ENCODE measurements at regions not wholly inside any gene's neighbourhood (a gene's known extent, or its start where the extent isn't known, plus 50 kb on each side); places are given as distances from the start of the nearest gene placed in this dataset.
A peak's percentile ranks its signal among the peaks of the same experiment; 100 is the strongest.
"Not testable (repeated sequence)": the region's sequence is repeated elsewhere in the genome, so short reads cannot be mapped to it uniquely, and the experiment has no call there.

- H3K4me3 ChIP-seq (ENCODE audit: low read length); H3K36me3 ChIP-seq (ENCODE audit: control insufficient read depth, insufficient read depth, low read length); H3K27ac ChIP-seq (ENCODE audit: low read length); H3K27me3 ChIP-seq (ENCODE audit: control insufficient read depth, insufficient read depth, low read length); H3K9me3 ChIP-seq (ENCODE audit: control insufficient read depth, low read depth, low read length); DNase-seq; H3K4me1 ChIP-seq (ENCODE audit: control insufficient read depth, insufficient read depth, low read length): not testable (repeated sequence)
- no CpG with 5 or more reads among the region's 32 CpGs for WGBS (ENCODE audit: insufficient coverage, low lambda C conversion rate)
These were observed 132.6 kb downstream of the FAM72C start for GRCh38 chr1:143839182-143839581.

DNA sequence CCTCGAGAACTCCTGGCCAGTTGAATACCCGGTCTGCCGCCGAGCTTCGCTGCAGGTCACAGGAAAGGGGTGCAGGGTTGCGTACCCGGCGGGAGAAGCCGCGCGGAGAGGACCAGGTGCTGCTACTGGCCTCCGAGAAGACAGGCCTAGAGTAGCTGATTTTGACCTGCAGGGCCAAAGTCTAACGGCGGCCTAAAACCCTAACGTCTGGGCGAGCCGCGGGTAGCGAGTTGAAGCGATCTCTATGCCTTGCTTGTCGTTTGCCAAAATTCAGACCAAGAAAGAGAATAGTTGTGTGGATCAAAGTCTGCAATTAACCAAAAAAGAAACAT, 133.2 kb downstream of the FAM72C start:
- not testable (repeated sequence) for H3K4me3 ChIP-seq (ENCODE audit: low read length); H3K9me3 ChIP-seq (ENCODE audit: control insufficient read depth, low read depth, low read length); DNase-seq; H3K4me1 ChIP-seq (ENCODE audit: control insufficient read depth, insufficient read depth, low read length); H3K36me3 ChIP-seq (ENCODE audit: control insufficient read depth, insufficient read depth, low read length); H3K27me3 ChIP-seq (ENCODE audit: control insufficient read depth, insufficient read depth, low read length); H3K27ac ChIP-seq (ENCODE audit: low read length)
- WGBS (ENCODE audit: insufficient coverage, low lambda C conversion rate), result no CpG with 5 or more reads among the region's 21 CpGs

GRCh38 chr1:143837924-143838597, 133.7 kb downstream of the FAM72C start:
- WGBS (ENCODE audit: insufficient coverage, low lambda C conversion rate), result 80% methylated on average over 1 of the region's 25 CpGs
- not testable (repeated sequence) for H3K4me1 ChIP-seq (ENCODE audit: control insufficient read depth, insufficient read depth, low read length); H3K27ac ChIP-seq (ENCODE audit: low read length); DNase-seq; H3K9me3 ChIP-seq (ENCODE audit: control insufficient read depth, low read depth, low read length); H3K27me3 ChIP-seq (ENCODE audit: control insufficient read depth, insufficient read depth, low read length); H3K4me3 ChIP-seq (ENCODE audit: low read length); H3K36me3 ChIP-seq (ENCODE audit: control insufficient read depth, insufficient read depth, low read length)

- not testable (repeated sequence) for H3K4me3 ChIP-seq (ENCODE audit: low read length); DNase-seq; H3K4me1 ChIP-seq (ENCODE audit: control insufficient read depth, insufficient read depth, low read length); H3K36me3 ChIP-seq (ENCODE audit: control insufficient read depth, insufficient read depth, low read length); H3K9me3 ChIP-seq (ENCODE audit: control insufficient read depth, low read depth, low read length); H3K27me3 ChIP-seq (ENCODE audit: control insufficient read depth, insufficient read depth, low read length); H3K27ac ChIP-seq (ENCODE audit: low read length)
- WGBS (ENCODE audit: insufficient coverage, low lambda C conversion rate), result no CpG with 5 or more reads among the region's 4 CpGs
These were observed 138.4 kb downstream of the FAM72C start for GRCh38 chr1:143833376-143833775.

- not testable (repeated sequence) for H3K9me3 ChIP-seq (ENCODE audit: control insufficient read depth, low read depth, low read length); H3K27ac ChIP-seq (ENCODE audit: low read length); H3K4me1 ChIP-seq (ENCODE audit: control insufficient read depth, insufficient read depth, low read length); H3K36me3 ChIP-seq (ENCODE audit: control insufficient read depth, insufficient read depth, low read length); H3K27me3 ChIP-seq (ENCODE audit: control insufficient read depth, insufficient read depth, low read length); H3K4me3 ChIP-seq (ENCODE audit: low read length); DNase-seq
- no CpG with 5 or more reads among the region's 5 CpGs for WGBS (ENCODE audit: insufficient coverage, low lambda C conversion rate)
These were observed 139.4 kb downstream of the FAM72C start for GRCh38 chr1:143832379-143832716.

GRCh38 chr1:143831479-143832378, 140.1 kb downstream of the FAM72C start:
- not testable (repeated sequence) for H3K4me1 ChIP-seq (ENCODE audit: control insufficient read depth, insufficient read depth, low read length); H3K27ac ChIP-seq (ENCODE audit: low read length); H3K4me3 ChIP-seq (ENCODE audit: low read length); H3K36me3 ChIP-seq (ENCODE audit: control insufficient read depth, insufficient read depth, low read length); H3K27me3 ChIP-seq (ENCODE audit: control insufficient read depth, insufficient read depth, low read length); H3K9me3 ChIP-seq (ENCODE audit: control insufficient read depth, low read depth, low read length)
- no CpG with 5 or more reads among the region's 34 CpGs for WGBS (ENCODE audit: insufficient coverage, low lambda C conversion rate)
- peak in 1 of 2 donors; percentile 0 for DNase-seq

DNA sequence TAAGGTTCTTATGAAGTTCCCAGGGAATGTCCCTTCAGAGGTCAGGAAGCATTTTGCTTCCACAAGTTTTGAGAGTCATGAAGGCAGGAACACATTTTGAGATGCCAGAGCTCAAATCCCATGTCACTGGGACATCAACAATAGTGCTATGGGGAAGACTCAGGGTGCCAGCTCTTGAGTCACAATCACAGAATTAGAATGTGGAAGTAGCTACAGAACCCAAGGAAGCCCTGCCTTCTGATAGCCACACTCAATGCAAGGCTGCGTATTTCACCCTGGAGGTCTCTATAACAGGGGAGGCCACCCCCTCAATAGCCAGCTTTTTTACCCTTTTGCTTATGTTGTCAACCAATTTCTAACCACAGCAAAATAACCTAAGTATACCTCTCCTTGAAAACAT, 145.6 kb downstream of the FAM72C start:
- not testable (repeated sequence) for H3K27me3 ChIP-seq (ENCODE audit: control insufficient read depth, insufficient read depth, low read length); H3K27ac ChIP-seq (ENCODE audit: low read length)
- WGBS (ENCODE audit: insufficient coverage, low lambda C conversion rate), result no CpG with 5 or more reads among the region's 1 CpG

GRCh38 chr1:143824266-143824665, 147.5 kb downstream of the FAM72C start:
- not testable (repeated sequence) for H3K27ac ChIP-seq (ENCODE audit: low read length); H3K9me3 ChIP-seq (ENCODE audit: control insufficient read depth, low read depth, low read length); H3K27me3 ChIP-seq (ENCODE audit: control insufficient read depth, insufficient read depth, low read length); H3K4me1 ChIP-seq (ENCODE audit: control insufficient read depth, insufficient read depth, low read length); H3K4me3 ChIP-seq (ENCODE audit: low read length); H3K36me3 ChIP-seq (ENCODE audit: control insufficient read depth, insufficient read depth, low read length); DNase-seq
- WGBS (ENCODE audit: insufficient coverage, low lambda C conversion rate), result no CpG with 5 or more reads among the region's 3 CpGs

More for the DNA sequence above, 145.6 kb downstream of the FAM72C start:
- DNase-seq; H3K9me3 ChIP-seq (ENCODE audit: control insufficient read depth, low read depth, low read length); H3K4me1 ChIP-seq (ENCODE audit: control insufficient read depth, insufficient read depth, low read length); H3K36me3 ChIP-seq (ENCODE audit: control insufficient read depth, insufficient read depth, low read length); H3K4me3 ChIP-seq (ENCODE audit: low read length): not testable (repeated sequence)

DNA sequence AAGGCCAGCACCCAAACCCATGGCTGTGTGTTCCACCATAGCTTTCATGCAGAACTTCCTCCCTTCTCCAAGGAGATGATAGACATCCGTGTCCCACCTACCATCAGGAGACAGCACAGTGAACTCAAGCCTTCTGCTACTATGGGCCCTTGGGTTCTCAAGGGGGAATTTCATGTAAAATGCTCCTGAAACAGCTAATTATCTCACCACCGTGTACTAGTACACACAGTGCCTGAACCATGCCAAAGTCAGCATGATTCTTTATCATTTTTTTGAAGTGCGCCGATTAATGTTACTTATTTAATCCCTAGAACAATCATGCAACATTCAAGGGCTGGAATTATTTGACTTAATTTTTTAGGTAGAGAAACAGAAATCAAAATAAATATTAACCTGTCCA, 151.7 kb downstream of the FAM72C start:
- H3K36me3 ChIP-seq (ENCODE audit: control insufficient read depth, insufficient read depth, low read length); H3K27ac ChIP-seq (ENCODE audit: low read length); H3K4me1 ChIP-seq (ENCODE audit: control insufficient read depth, insufficient read depth, low read length); H3K9me3 ChIP-seq (ENCODE audit: control insufficient read depth, low read depth, low read length); H3K4me3 ChIP-seq (ENCODE audit: low read length); DNase-seq; H3K27me3 ChIP-seq (ENCODE audit: control insufficient read depth, insufficient read depth, low read length): not testable (repeated sequence)
- no CpG with 5 or more reads among the region's 4 CpGs for WGBS (ENCODE audit: insufficient coverage, low lambda C conversion rate)

GRCh38 chr1:143816369-143816768, 155.4 kb downstream of the FAM72C start:
- not testable (repeated sequence) for H3K27ac ChIP-seq (ENCODE audit: low read length); H3K9me3 ChIP-seq (ENCODE audit: control insufficient read depth, low read depth, low read length); H3K4me3 ChIP-seq (ENCODE audit: low read length); H3K27me3 ChIP-seq (ENCODE audit: control insufficient read depth, insufficient read depth, low read length); H3K36me3 ChIP-seq (ENCODE audit: control insufficient read depth, insufficient read depth, low read length); DNase-seq; H3K4me1 ChIP-seq (ENCODE audit: control insufficient read depth, insufficient read depth, low read length)
- WGBS (ENCODE audit: insufficient coverage, low lambda C conversion rate), result no CpG with 5 or more reads among the region's 1 CpG

DNA sequence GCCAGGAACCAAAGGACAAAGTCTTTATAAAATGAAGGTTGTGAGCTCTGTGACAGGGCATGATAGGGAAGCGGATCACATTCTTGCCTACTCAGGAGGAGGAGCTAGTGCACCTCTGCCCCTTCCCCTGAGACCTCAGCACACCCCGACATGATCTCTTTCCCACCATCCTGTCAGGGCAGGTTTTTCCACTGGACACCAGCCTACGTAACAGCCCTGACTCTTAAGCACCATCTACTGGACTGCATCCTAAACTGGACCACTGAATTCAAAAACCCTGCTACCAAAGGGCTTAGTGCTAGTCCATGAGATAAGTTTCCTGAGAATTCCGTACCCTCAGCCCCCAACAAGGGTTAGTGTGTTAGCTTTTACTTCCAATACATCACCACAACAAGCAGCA, 166.4 kb downstream of the FAM72C start:
- H3K27me3 ChIP-seq (ENCODE audit: control insufficient read depth, insufficient read depth, low read length); H3K36me3 ChIP-seq (ENCODE audit: control insufficient read depth, insufficient read depth, low read length); H3K4me1 ChIP-seq (ENCODE audit: control insufficient read depth, insufficient read depth, low read length); DNase-seq; H3K9me3 ChIP-seq (ENCODE audit: control insufficient read depth, low read depth, low read length); H3K4me3 ChIP-seq (ENCODE audit: low read length); H3K27ac ChIP-seq (ENCODE audit: low read length): not testable (repeated sequence)
- no CpG with 5 or more reads among the region's 4 CpGs for WGBS (ENCODE audit: insufficient coverage, low lambda C conversion rate)
